ELF-1 (cell line): ENCODE measurements at regions not wholly inside any gene's neighbourhood (a gene's known extent, or its start where the extent isn't known, plus 50 kb on each side); places are given as distances from the start of the nearest gene placed in this dataset.
A peak's percentile ranks its signal among the peaks of the same experiment; 100 is the strongest.
"Not testable (repeated sequence)": the region's sequence is repeated elsewhere in the genome, so short reads cannot be mapped to it uniquely, and the experiment has no call there.

Experiments used
- DNase-seq: peaks from one replicate; pipeline ENCODE4 v3.0.0-alpha.2; 2016; ENCODE audit warnings: low read depth, low spot score

GRCh38 chr2:143928184-143928583 lies 591.7 kb downstream of the ZEB2 start:
- DNase-seq = no peak

- DNase-seq = no peak
These were observed 593.2 kb downstream of the ZEB2 start for GRCh38 chr2:143926736-143927135.

- not testable (repeated sequence) for DNase-seq
These were observed 597.6 kb downstream of the ZEB2 start for GRCh38 chr2:143922261-143922830.

GRCh38 chr2:143918465-143918989 lies 601.4 kb downstream of the ZEB2 start:
- DNase-seq = no peak

GRCh38 chr2:143916781-143917180 lies 603.1 kb downstream of the ZEB2 start:
- no peak for DNase-seq

GRCh38 chr2:143909577-143910353 lies 610.2 kb downstream of the ZEB2 start:
- no peak for DNase-seq

- no peak for DNase-seq
These were observed 611.1 kb downstream of the ZEB2 start for GRCh38 chr2:143908843-143909242.

- DNase-seq = no peak
These were observed 612.1 kb downstream of the ZEB2 start for GRCh38 chr2:143907801-143908200.

GRCh38 chr2:143906850-143907249 lies 613.1 kb downstream of the ZEB2 start:
- DNase-seq = no peak

- DNase-seq = no peak
These were observed 614.3 kb downstream of the ZEB2 start for GRCh38 chr2:143905587-143905986.

- no peak for DNase-seq
These were observed 616.6 kb downstream of the ZEB2 start for GRCh38 chr2:143903172-143903856.

GRCh38 chr2:143901185-143901842 lies 618.6 kb downstream of the ZEB2 start:
- DNase-seq = no peak

- DNase-seq = no peak
These were observed 619.9 kb downstream of the ZEB2 start for GRCh38 chr2:143899987-143900386.

- DNase-seq = no peak
These were observed 626.5 kb downstream of the ZEB2 start for GRCh38 chr2:143893371-143893770.

GRCh38 chr2:143891879-143892308 lies 628.0 kb downstream of the ZEB2 start:
- DNase-seq = peak; percentile 86

- no peak for DNase-seq
These were observed 629.1 kb downstream of the ZEB2 start for GRCh38 chr2:143890798-143891197.

- DNase-seq = no peak
These were observed 630.7 kb downstream of the ZEB2 start for GRCh38 chr2:143889216-143889615.

- no peak for DNase-seq
These were observed 634.5 kb downstream of the ZEB2 start for GRCh38 chr2:143885461-143885860.

GRCh38 chr2:143881246-143881645 lies 638.7 kb downstream of the ZEB2 start:
- no peak for DNase-seq

GRCh38 chr2:143877876-143878530 lies 641.9 kb downstream of the ZEB2 start:
- no peak for DNase-seq

GRCh38 chr2:143877056-143877455 lies 642.9 kb downstream of the ZEB2 start:
- peak; percentile 26 for DNase-seq
